GM13977 (cell line): ENCODE measurements at regions not wholly inside any gene's neighbourhood (a gene's known extent, or its start where the extent isn't known, plus 50 kb on each side); places are given as distances from the start of the nearest gene placed in this dataset.

Source experiments
- DNase-seq: peaks from one replicate; pipeline ENCODE4 v3.0.0; 2012; ENCODE audit warnings: low spot score
- in situ Hi-C: fragments of 300-500 bp; cut with MboI; formaldehyde crosslinking; loops from one replicate; pipeline ENCODE4 v1.12.0; 2022; ENCODE audit warnings: low sequenced_read_pairs, low pct_unique_long_range_greater_than_20kb, mixed read lengths, inconsistent platforms; ENCODE audit not compliant: unreplicated experiment
- TF ChIP-seq, protein P1 (sequence below): IDR thresholded peaks from 2 replicates; pipeline ENCODE4 v1.5.1; 2012; ENCODE audit warnings: mild to moderate bottlenecking, control low read depth; ENCODE audit not compliant: insufficient read depth; ENCODE audit errors: extremely low read depth, missing control alignments

DNA sequence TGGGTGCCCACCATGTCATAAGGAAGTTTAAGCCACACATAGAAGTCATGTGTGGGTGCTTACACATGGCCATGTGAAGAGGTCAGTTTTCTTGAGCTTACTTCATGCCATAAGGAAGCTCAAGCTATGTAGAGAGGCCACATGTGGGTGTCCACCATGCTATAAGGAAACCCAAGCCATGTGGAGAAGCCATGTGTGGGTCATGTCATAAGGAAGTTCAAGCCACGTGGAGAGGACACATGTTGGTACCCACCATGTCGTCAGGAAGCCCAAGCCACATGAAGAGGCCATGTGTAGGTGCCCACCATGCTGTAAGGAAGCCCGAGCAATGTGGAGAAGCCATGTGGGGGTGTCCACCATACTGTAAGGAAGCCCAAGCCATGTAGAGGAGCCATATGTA, 1089.2 kb upstream of the AUTS2 start:
- DNase-seq = no peak
- in situ Hi-C loops = no loop called here
- TF ChIP-seq, protein P1, sequence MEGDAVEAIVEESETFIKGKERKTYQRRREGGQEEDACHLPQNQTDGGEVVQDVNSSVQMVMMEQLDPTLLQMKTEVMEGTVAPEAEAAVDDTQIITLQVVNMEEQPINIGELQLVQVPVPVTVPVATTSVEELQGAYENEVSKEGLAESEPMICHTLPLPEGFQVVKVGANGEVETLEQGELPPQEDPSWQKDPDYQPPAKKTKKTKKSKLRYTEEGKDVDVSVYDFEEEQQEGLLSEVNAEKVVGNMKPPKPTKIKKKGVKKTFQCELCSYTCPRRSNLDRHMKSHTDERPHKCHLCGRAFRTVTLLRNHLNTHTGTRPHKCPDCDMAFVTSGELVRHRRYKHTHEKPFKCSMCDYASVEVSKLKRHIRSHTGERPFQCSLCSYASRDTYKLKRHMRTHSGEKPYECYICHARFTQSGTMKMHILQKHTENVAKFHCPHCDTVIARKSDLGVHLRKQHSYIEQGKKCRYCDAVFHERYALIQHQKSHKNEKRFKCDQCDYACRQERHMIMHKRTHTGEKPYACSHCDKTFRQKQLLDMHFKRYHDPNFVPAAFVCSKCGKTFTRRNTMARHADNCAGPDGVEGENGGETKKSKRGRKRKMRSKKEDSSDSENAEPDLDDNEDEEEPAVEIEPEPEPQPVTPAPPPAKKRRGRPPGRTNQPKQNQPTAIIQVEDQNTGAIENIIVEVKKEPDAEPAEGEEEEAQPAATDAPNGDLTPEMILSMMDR = no peak

DNA sequence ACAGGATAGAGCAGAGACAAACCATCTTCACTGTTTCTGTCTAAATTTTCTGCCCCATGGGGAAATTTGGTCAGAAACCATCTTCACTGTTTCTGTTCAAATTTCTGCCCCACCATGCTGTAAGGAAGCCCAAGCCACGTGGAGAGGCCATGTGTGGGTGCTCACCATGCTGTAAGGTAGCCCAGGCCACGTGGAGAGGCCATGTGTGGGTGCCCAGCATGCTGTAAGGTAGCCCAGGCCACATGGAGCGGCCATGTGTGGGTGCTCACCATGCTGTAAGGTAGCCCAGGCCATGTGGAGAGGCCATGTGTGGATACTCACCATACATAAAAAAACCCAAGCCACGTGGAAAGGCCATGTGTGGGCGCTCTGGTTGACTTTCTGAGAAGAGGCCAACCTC, 1088.7 kb upstream of the AUTS2 start:
- DNase-seq = no peak
- in situ Hi-C loops = no loop called here
- TF ChIP-seq, protein P1 = no peak

DNA sequence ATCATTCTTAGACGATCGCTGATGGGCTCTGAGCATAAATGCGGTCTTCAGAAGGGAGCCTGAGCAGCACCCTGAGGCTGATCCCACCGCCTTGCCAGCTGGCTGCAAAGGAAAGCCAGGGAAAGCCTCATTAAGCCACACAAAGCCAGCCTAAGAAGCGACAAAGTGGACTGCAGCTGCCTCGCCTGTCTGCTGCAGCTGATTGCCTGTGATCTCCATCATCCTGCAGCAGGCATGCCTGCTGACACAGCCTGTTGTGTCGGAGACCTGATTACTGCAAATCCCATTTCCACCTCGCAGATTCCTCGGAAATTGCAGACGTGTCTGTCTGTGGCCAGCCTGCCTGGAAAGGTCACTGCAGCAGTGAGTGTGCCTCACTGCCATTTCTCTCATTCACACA, 1087.0 kb upstream of the AUTS2 start:
- no peak for DNase-seq
- TF ChIP-seq, protein P1 = no peak
- in situ Hi-C loops = no loop called here

DNA sequence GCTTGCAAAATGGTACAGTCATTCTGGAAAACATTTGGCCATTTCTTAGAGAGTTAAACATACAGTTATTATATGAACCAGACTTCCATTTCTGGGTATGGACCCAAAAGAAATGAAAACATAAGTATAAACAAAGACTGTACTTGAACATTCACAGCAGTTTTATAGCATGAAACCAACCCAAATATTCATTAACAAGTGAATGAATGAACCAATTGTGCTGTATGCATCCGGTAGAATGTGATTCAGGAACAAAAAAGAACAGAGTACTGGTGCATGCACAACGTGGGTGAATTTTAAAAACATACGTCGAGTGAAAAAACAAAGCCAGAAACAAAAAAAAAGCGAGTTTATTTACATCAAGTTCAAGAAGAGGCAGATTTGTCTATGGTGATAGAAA, 1085.8 kb upstream of the AUTS2 start:
- in situ Hi-C loops = no loop called here
- no peak for DNase-seq
- TF ChIP-seq, protein P1 = no peak

DNA sequence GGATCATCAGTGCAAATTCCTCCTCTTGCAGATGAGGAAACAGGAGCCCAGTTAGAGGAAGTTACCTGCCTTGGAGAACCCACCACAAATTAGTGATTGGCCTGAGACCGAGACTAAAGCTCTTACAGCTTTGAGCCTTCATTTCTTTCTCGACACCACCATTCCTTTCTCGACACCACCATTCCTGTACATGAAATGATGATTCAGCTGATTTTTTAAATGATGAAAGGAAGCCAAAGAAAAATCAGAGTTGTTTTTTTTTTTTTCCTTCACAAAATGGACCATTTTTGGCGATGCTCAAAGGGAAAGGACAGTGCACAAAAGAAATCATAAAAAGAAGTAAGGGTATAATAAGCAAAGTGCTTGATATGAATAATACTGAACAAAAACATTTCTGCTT, 1080.2 kb upstream of the AUTS2 start:
- in situ Hi-C loops = no loop called here
- no peak for DNase-seq
- TF ChIP-seq, protein P1 = no peak

DNA sequence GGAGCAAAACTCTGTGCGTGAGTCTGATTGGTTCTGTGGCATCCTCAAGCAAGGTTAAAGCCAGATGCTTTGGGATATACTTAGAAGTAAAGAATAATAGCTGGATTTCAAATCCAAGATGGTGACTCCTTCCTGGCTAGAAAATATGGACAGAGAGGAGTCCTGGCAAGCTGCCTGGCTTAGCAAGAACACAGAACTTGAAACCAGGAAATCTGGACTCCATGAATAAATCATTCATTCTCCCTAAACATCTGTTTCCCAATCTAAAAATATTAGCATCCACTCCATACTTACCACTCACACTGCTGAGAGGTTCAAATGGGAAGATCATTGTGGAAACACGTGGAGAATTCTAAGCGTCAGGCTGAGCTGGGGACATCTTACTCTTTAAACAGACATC, 1074.1 kb upstream of the AUTS2 start:
- no peak for DNase-seq
- in situ Hi-C loops = no loop called here
- TF ChIP-seq, protein P1 = no peak

DNA sequence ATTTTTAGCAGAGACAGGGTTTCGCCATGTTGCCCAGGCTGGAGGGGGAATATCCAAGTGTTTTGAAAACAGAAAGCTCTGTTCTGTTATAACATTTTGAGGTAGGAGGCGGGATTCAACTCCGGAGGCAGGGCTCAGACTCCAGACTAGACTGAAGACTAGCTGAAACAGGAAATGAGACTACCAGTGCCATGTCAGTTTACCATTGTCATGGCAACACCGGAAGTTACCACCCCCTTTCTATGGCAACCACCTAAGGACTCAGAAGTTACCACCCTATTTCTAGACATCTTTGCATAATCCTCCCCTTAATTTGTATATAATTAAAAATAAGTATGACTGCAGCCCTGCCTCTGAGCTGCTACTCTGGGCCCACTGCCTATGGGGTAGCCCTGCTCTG, 1069.1 kb upstream of the AUTS2 start:
- in situ Hi-C loops = no loop called here
- DNase-seq = no peak

More for the DNA sequence above, 1069.1 kb upstream of the AUTS2 start:
- TF ChIP-seq, protein P1 = no peak
